NCI-H345 (cell line): ENCODE measurements at regions not wholly inside any gene's neighbourhood (a gene's known extent, or its start where the extent isn't known, plus 50 kb on each side); places are given as distances from the start of the nearest gene placed in this dataset.

ENCODE experiments used
- DNase-seq: peaks from one replicate; lab custom pipeline; 2025; lab: John Stamatoyannopoulos, UW

- DNase-seq = no peak
Measured at GRCh38 chr5:126366199-126366560, 57.0 kb upstream of the GRAMD2B start.

- peak; percentile 64 for DNase-seq
Measured at GRCh38 chr5:126368239-126368812, 54.9 kb upstream of the GRAMD2B start.

DNA sequence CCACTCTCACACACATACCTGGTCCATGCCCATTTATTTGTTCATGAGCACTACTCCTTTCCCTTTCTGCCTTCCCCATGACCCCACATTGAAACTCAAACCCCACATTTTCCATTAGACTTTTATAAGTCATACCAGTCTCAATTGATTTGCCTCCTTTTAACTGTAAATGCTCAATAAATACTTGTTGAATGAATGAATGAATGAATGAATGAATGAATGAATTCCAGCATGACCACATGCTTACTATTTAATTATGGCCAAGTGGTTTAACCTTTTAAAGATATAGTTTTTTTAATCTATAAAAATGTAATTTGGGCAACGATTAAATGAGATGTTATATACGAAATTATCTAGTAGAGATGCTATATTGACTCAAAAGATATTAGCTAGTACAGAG lies 54.1 kb upstream of the GRAMD2B start:
- no peak for DNase-seq

DNA sequence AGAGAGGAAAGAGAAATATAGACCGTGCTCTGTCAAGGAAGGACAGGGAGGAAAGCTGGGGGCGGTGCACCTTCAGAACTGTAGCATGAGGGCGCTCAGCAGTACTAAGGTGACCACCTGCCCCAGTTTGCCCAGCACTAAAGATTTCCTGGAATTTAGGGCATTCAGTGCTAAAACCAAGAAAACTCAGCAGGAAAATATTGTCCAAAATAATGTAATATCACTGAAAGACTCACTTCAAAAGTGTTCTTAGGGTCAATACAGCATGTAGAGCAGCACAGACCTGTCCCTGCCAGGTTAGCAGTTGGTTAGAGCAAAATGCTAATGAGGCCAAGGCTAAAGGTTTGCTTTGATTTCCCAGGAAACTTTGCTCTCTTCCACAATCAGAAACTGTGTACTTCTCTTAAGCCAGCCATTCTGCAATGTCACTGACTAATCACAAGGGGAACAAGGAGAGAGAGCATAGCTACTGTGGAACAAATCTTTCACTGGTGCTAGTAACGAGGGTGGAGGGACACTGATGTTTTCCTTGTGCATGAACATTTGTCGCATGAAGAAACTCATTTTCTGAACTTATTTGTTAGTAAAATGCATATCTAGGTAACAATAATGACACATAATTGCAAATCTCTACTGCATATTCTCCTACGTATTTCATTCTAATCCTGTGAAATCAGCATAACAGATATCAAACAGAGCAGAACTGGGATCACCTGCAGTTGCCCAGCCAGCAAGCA lies 53.0 kb upstream of the GRAMD2B start:
- no peak for DNase-seq

GRCh38 chr5:126370796-126371718 lies 52.2 kb upstream of the GRAMD2B start:
- DNase-seq = no peak

- DNase-seq = no peak
Measured at GRCh38 chr5:126373375-126374108, 49.7 kb upstream of the GRAMD2B start.
